AG09319 (cell line): ENCODE measurements at regions not wholly inside any gene's neighbourhood (a gene's known extent, or its start where the extent isn't known, plus 50 kb on each side); places are given as distances from the start of the nearest gene placed in this dataset.

ENCODE experiments used
- DNase-seq: peaks from one replicate; pipeline ENCODE4 v3.0.0-alpha.2; 2010; ENCODE audit warnings: low read depth; ENCODE audit errors: extremely low read depth
- TF ChIP-seq, protein P1 (sequence below): IDR thresholded peaks from 2 replicates; pipeline ENCODE4 v1.5.1; 2011; ENCODE audit warnings: low read depth, mild to moderate bottlenecking, inconsistent platforms, low read length, moderate library complexity

DNA sequence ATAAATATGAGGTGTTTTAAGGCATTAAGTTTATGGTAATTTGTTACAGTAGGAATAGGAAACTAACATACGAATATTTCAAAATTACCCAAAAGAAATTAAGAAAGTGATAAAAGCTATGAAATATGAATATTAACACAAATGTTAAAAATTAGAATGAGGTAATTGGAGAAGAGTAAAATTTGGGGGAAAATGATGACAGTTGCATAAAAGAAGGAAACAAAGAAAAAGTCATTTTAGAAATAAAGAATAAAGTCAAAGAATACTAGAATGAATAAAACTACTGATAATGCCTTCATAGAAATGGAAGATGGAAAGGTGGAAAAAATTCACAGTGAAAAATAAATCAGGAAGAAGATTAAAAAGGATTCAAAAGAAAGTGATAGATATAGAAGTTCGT is 522.9 kb upstream of the NR3C2 start:
- TF ChIP-seq, protein P1, sequence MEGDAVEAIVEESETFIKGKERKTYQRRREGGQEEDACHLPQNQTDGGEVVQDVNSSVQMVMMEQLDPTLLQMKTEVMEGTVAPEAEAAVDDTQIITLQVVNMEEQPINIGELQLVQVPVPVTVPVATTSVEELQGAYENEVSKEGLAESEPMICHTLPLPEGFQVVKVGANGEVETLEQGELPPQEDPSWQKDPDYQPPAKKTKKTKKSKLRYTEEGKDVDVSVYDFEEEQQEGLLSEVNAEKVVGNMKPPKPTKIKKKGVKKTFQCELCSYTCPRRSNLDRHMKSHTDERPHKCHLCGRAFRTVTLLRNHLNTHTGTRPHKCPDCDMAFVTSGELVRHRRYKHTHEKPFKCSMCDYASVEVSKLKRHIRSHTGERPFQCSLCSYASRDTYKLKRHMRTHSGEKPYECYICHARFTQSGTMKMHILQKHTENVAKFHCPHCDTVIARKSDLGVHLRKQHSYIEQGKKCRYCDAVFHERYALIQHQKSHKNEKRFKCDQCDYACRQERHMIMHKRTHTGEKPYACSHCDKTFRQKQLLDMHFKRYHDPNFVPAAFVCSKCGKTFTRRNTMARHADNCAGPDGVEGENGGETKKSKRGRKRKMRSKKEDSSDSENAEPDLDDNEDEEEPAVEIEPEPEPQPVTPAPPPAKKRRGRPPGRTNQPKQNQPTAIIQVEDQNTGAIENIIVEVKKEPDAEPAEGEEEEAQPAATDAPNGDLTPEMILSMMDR: no peak
- DNase-seq: no peak

DNA sequence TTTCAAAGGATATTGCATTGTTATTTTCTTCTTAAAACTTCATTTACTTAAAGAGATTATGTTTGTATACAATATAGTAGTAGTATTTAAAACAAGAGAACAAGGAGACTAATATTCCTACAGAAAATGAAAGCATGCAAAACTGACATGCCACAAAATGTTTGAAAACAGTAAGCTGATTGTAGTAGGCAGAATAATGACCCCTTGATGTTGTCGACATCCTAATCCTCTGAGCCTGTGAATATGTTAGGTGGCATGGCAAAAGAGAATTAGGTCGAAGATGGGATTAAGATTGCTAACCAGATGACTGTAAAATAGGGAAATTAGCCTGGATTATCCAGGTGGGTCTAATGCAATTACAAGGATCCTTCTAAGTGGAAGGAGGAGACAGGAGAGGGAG is 522.2 kb upstream of the NR3C2 start:
- TF ChIP-seq, protein P1: no peak
- DNase-seq: no peak

DNA sequence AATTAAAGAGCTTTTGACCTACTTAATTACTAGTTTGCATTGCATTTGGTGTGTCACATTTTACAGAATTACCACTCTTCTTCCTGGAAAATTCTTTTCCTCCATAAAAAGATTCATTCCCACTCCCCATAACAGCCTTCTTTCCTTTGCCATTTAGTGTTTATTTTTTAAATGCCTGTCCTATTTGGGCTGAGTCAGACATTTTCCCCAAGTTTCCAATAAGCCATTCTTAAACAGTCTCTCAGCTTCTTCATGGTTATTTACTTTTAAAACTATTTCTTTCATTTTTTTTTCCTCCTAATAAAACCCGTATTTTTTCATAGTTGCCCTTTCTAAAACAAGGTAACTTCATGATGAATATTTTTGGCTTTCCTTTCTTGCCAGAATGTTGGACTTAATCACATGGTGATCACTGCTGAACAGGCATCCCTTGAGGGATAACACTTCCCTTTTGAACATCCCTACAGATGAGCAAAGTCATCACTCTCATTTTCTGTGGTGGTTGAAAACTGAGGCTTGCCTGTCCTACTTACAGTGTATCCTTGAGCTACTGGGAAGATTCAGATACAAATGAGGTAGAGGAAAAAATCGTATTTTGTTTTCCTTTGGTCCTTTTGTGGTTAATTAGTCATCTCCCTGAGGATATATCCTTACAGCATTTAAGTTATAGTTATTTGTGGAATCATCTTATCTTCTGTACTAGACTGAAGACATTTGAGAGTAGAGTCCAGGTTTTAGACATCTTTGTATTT is 520.5 kb upstream of the NR3C2 start:
- TF ChIP-seq, protein P1: no peak
- DNase-seq: no peak

DNA sequence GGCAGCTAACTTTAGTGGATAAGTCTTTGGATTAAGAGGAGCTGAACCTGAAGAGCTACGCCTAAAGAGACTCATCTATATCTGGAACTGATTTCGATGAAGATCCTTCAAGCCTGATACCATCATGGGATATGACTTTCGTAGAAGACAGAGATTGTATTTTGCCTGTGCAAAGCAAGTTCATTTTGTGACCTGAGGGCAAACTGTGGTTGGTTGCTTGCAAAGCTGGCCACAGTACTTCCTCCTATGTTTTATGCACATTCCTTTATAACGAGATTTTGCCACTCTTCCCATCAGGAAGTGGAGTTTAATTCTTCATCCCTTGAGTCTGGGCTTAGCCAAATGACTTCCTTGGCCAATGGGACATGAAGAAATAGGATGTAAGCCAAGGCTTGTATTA is 519.3 kb upstream of the NR3C2 start:
- TF ChIP-seq, protein P1: no peak

DNA sequence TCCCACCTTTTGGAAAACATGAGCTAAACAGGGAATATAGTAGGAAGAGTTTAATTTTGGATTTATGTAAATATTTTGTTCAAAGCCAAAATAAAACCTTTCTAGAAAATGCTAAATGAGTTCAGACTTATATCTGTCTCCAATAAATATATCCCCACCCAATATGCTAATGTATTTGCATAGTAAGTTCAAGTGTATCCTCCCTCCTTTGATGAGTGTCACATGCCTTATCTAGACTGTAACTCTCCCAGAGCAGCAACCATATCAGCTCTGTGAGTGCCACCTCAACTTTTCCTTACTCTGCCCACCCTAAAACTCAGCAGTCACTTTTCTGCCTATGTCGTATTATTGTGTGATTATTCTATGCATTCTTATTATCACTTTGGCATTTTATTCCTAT is 516.1 kb upstream of the NR3C2 start:
- TF ChIP-seq, protein P1: no peak

More for the DNA sequence above, 519.3 kb upstream of the NR3C2 start:
- DNase-seq: no peak

DNA sequence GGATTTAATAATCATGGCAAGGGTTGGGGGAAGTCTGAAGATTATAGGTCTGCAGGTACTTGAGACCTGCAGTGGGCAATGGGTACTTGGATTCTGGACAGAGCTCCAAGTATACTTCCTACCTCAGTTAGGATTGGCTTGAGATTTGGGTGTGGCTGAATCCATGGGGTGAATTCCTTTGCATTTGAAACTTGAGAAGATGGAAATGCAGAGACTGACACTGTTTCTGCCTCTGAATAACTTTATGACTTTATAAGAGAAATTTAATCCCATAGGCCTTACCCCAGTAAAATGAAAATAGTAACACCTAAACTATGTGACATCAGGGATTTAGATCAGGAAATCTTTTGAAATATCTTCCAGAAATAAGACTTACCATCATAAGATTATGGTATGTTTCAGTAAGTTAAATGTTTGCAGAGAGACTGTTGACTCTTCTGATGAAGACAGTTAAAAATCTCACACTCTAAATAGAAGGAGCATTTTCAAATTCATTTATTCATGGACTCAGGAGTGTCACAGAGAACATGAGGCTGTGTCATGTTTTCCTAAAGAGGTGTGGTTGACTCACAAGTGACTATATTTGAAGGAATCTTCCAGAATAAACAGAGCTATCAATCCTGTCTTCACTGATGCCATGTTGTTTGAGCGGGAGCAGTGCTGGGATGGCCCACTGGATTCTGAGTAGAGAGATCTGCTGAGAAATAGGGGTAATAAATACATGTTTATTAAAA is 513.5 kb upstream of the NR3C2 start:
- TF ChIP-seq, protein P1: no peak
- no peak for DNase-seq

More for the DNA sequence above, 516.1 kb upstream of the NR3C2 start:
- no peak for DNase-seq
